ENCODE measurements at regions not wholly inside any gene's neighbourhood (a gene's known extent, or its start where the extent isn't known, plus 50 kb on each side); places are given as distances from the start of the nearest gene placed in this dataset.

DNA sequence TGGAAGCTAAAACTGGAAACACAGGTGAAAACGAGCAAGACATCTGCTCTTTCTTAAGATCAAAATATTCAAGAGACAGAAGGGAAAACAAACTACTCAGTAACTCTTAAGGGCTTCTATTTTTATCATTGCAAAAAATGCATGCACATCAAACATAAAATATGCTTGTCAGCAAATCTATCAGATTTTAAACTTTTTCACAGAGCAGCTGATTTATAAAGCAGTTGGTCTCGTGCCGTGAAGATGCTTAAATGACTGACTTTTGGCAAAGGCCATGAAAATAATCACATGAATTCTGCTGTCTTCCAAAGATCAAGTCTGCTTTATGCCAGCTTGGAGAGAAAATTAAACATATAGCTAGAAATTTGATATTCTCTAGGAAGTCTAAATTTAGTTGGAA lies 482.1 kb upstream of the HS3ST1 start:
- DNase-seq (ENCODE audit: low read depth) = no peak

DNA sequence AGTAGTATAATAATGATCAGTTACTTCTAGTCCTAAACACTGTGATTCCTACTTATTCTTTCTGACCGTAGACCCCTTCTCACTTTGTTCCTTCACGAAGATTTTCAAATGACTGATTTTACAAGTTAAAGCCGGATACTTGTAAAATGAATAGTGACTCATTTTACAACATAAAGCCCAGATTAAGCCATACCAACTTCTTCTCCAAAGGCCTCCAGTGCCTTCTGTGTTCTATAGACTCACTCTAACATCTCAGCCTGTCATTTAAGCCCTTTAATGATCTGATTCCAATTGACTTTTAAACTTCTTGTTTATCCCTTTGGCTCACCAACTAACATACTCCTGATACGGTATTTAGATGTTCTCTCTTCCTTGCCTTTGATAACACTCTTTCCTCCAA lies 480.0 kb upstream of the HS3ST1 start:
- no peak for DNase-seq (ENCODE audit: low read depth)

DNA sequence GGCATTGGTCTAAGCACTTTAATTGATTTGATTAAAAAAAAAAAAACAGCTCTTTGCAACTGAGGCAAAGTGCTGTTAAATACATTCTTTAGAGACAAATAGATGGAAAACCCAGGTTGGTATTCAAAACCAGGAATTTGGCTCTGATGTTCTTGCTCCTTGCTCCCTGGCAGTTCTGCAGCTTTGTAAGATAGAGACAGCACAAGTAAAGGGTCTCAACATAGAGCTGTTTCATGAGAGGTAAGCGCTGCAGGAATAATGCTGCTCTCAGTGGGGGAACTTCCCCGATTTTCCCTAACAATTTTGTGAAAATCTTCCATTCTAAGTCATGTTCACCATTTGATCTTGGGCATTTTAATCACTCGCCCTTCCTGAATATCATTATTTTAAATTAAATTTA lies 479.5 kb upstream of the HS3ST1 start:
- no peak for DNase-seq (ENCODE audit: low read depth)

DNA sequence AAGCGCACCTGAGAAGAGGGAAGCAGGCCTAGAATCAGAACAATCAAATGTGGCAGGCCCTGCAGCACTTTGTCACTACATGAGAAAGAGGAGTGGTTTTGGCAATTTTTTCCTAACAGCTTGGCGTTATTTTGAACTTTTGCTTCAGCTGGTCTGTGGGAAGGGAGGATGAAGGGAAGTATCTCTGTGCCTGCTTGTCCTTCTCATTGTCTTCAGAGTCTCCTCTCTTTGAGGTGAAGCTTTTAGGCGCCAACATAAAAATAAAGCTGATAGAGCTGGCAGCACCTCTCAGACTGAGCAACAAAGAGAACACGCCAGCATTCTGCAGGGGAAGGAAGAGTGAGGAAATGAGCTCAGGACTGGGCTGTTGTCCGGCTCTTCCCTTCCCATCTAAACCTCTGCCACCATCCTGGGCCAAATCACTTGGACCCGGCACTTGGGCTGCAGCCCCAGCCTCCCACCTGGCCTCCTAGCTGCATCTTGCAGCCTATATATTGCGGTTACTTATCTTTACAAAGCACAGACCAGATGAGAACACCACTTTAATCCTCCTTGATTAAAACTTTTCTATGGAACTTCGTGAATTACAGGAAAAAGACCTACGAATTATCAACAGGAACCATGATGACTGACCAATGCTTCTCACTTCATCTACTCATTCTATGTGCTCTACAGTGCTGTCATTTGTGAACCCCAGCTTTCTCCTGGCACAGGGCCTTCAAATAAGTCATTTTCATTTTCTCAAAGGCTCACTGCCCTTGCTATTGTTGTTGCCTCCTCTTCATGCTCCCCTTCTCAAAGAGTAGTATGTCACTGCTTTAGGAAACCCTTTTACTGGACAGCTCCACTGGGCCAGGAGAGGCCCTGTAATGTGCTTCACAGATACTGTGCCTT lies 476.4 kb upstream of the HS3ST1 start:
- DNase-seq (ENCODE audit: low read depth) = no peak

DNA sequence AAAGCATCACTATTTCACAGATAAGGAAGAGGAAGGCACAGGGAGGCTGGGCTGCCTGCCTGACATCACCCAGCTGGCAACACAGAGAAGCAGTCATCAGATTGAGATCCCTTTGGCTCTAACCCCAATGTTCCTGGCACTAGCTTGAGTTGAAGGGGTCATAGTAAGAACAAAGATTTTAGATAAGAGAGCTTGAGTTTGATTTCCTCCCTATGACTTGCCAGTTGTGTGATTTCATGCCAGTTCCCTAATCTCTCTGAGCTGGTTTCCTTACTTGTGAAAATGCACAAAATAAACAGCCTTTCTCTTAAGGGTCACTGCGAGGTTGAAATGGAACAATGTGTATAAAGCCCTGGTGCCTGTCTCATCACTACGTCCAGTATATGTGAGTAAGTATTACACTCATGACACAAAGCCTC lies 475.4 kb upstream of the HS3ST1 start:
- DNase-seq (ENCODE audit: low read depth) = no peak

DNA sequence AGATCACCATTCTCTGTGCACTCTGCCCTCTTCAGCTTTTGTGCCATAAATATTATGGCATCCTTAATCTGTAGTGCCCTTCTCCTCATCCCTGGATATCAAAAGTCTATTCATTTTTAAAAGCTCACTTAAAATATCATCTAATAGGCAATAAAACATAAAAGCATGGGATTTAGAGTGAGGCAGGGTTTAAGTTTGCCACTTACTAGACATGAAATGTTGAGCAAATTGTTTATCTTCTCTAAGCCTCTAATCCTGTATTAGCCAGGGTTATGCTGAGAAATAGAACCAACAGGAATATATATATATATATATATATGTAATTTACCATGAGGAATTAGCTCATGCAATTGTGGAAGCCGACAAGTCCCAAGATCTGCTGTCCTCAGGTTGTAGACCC lies 472.4 kb upstream of the HS3ST1 start:
- DNase-seq (ENCODE audit: low read depth) = no peak

DNA sequence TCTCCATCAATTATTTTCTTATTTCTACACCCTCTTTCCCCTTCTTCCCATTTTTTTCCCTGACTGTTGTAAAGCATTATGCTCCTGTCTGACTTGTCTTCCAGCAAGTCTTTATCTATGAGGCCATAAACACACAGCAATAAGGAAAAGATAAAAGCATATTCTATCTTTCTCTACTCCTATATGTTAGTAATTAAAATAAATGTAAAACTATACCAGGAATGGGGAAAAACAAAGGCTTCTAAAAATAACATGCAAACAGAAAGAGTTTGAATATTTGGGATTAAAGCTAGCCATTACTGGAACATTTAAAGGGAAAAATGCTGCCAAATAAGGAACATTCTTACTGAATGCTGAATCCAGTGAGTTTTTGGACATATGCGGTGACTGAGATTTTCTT lies 471.7 kb upstream of the HS3ST1 start:
- DNase-seq (ENCODE audit: low read depth) = no peak

DNA sequence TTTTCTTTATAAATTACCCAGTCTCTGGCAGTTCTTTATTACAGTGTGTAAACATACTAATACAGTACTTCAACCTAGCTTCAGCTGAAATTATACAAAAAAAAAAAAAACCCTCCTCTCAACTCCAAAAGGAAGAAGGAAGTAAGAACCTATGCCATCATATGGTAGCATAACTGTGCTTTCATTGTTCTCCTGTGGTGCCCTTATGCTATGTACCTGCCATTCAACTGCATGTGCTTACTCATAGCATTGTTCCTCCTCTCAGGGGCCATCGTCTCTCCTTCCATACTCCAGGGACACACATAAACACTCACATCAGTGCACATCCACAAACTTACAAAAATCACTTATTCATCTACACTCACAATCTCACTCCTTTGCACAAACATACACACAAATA lies 470.1 kb upstream of the HS3ST1 start:
- DNase-seq (ENCODE audit: low read depth) = no peak

DNA sequence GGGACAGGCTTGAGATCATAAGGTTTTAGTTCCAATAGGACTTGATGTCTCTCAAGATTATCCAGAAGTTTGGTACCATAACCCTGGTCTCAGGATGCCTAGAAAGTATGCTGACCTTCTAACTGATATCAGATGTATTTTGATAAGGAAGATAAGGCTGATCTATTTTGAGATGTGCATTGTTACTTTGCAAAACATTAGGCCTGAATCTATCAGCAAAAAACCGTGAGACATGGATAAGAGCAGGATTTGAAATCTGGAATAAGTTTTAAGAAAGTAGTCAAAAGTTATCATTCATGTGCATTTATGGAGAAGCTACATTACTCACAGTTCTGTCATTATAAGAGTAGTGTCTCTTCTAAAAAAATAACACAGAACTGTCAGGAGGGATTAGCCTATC lies 467.1 kb upstream of the HS3ST1 start:
- no peak for DNase-seq (ENCODE audit: low read depth)

DNA sequence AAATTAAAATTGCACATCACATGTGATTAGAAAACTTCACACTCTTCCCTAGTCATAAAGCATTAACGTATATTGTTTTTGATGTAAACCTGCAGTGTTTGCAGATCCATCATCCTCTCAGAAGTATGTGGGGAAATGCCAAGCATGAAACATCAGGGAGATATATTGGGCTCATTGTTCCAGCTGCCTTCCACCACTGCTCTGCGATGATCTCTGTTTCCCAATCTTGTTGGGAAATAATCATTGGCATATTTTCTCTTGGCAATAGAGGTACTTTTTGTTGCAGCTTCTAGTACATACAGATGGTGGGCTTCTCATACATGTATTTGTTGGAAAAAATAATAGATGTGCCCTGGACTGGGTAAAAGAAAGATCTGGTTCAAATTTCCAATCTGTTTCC lies 466.3 kb upstream of the HS3ST1 start:
- no peak for DNase-seq (ENCODE audit: low read depth)

DNA sequence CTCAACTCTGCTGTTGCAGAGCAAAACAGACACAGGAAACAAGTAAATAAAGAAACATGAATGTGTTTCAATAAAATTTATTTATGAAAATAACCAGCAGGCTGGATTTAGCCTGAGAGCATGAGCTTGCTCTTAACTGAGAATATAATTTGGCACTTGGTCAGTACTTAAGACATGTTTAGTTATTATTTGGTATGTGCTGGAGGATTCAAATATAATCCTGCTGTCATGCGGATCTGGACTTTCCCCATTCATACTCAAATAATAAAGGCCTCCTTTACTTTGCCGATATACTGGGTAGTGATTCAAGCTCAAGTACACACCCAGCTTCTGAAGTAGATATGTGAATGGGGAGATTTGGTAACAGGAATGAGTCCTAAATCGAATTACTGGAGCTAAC lies 465.5 kb upstream of the HS3ST1 start:
- DNase-seq (ENCODE audit: low read depth) = no peak

DNA sequence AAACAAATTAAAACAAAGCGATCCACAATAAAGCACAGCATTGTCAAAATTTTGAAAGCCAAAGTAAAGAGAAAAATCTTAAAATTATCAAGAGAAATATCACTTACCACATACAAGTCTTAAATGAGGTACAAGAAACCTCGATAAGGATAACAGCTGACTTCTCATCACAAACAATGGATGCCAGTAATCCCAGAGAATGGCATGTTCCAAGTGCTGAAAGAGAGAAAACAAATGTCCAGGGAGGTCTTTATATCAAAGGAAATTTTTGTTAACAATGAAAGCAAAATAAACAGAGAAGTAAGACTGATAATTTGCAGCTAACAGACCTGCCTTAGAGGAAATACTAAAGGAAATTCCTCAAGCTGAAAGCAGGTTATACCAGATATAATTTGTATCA lies 460.4 kb upstream of the HS3ST1 start:
- no peak for DNase-seq (ENCODE audit: low read depth)

DNA sequence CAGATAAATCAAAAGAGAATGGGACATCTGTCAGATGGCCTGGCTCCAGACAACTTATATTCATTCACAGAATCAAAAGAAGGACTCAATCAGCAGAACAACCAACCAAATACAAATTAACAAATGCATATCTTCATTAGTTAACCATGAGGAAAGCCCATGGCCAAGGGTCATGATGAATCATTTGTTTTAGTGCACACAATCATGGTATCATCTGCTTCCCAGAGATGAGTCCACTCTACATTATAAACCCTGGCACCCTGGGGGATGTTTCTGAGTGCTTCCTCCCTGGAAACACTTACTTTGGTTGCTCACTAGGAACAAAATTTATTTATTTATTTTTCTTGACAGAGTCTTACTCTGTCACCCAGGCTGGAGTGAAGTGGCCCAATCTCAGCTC lies 453.3 kb upstream of the HS3ST1 start:
- DNase-seq (ENCODE audit: low read depth) = no peak

DNA sequence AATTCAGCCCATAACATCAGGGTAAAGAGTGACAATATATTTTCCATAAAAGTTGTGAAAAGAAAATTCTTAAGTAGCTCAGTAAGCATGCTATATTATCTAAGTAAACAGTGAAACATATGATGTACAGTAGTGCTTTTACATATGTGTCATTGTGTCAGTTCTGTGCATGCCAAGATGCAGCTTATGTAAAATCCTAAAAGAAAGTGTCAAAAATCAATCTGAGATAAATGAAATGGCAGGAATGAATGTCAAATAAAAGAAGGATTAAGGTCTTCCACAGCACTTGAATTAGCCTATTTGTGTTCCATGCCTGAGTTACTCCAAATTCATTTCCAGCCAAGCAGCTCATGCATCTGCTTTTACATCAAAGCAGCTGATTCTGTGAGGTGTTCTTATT lies 452.7 kb upstream of the HS3ST1 start:
- no peak for DNase-seq (ENCODE audit: low read depth)

DNA sequence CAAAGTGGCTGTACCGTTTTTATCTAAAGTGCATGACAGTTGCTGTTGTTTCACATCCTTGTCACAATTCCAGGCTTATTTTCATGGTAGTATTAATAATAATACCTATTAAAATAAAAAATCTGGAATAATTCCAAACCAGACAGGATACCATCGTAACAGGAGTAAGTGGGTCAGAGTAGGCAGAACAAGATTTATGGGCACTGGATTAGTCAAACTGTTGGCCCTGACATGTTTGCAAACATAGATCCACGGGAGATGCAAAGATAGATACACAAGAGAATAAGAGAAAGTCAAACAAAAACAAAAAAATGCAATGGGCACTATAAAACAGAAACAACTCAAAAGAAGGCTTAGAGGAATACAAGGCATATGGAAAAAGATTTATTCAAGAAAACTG lies 449.5 kb upstream of the HS3ST1 start:
- DNase-seq (ENCODE audit: low read depth) = no peak

DNA sequence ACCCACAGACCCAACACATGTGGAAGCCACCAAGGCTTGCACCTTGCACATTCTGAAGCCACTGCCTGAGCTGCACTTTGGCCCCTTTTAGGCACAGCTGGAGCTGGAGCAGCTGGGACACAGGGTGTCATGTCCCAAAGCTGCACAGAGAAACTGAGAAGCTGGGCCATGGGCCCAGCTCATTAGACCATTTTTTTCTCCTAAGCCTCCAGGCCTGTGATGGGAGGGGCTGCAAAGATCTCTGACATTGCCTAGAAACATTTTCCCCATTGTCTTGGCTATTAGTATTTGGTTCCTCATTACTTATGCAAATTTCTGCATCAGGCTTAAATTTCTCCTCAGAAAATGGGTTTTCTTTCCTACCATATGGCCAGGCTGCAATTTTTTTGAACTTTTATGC lies 447.4 kb upstream of the HS3ST1 start:
- DNase-seq (ENCODE audit: low read depth) = no peak

DNA sequence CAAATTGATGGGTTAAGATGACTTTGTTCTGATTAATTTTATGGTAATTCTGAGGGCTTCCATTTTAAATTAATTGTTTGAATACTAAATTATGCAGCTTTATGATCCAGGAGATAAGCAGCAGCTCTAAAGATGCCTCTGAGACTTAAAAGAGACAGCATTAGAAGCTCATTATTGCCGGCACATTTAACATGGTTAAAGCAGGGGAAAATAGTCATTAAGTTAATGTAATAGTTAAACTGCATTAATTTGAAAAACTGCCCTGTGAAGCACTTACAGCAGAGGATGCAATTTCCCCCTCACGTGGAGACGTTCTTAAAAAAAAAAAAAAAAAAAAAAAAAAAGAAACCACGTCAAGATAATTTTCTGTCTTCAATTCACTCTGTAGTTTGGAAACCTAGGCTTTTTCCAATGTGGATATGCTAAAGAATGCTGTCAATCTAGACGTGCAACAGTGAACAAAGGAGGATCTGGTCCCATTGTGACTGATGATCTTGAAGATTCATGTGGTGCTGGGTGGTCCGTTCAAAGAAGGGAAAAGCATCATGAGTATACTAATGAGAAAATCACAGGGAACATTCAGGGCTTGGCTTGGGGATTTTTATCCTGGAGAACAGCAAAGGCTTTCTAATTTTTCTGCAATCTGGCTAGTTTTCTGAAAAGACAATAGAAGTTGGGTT lies 440.6 kb upstream of the HS3ST1 start:
- DNase-seq (ENCODE audit: low read depth) = no peak

DNA sequence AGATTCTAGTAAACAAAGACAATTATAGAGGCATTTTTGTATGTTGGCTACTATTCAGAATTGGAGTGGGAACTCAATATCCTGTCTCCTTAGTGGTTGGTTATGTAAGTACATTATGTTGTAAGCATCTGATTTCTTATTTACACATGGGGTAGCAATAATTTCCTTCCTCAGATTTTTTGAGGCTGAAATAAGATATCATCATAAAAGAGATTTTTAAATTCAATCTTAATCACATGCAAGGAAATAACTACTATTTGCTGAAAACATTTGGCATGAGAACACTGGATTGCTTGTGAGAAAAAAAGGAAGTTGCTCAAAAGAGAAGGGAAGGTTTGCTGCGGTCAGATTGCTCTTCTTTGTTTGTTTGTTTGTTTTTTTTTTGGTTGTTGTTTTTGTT lies 437.7 kb upstream of the HS3ST1 start:
- no peak for DNase-seq (ENCODE audit: low read depth)

DNA sequence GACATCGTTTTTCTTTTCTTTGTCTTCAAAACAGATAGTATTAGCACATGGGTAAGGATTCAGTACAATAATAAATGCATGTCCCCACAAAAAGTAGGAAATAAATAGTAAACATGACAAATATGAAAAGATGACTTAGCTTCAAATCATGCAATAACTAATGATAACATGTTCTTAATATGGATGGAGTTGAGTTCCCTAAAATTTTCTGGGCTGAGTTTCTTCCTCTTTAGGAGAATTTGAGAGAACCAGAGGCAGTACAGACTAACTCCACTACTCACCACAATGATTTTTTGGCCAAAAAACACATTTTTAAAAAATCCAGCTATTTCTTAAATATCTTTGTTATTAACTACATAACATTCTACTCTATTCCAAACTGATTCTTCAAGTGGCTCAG lies 432.3 kb upstream of the HS3ST1 start:
- DNase-seq (ENCODE audit: low read depth) = no peak

DNA sequence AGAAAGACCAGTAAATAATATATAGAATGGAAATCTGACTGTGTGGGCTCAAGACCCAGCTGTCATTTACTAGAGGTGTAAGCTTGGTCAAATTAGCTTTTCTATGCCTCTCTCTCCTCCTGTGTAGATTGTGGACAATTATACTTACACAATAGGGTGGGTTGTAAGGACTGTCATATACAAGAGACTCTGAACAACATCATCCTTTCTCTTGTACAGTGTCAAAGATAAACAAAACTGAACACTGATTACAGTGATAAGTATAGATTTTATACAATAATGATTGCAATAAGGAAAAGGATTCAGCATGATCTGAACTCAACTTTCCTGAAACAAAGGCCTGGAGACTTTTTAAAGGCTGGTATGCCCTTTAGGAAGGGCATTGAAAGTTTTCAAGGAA lies 429.2 kb upstream of the HS3ST1 start:
- DNase-seq (ENCODE audit: low read depth) = no peak

DNA sequence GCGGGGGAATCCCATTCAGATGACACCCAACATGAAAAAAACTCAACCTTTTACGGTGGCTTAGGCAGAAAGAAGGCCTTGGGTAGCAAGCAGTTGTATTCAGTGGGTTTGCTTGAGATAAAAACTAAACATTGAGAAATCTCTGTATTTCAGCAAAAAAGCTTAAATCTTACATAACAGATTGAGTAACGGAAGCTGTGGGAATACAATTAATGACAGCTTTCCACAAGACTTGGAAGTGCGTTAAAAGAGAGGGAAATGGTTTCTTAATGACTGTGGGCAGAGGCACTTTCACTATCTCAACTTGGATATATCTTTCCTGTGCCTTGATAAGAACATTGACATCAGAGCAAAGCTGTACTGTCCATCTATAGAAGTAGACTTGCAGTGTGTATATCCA lies 418.5 kb upstream of the HS3ST1 start:
- no peak for DNase-seq (ENCODE audit: low read depth)

DNA sequence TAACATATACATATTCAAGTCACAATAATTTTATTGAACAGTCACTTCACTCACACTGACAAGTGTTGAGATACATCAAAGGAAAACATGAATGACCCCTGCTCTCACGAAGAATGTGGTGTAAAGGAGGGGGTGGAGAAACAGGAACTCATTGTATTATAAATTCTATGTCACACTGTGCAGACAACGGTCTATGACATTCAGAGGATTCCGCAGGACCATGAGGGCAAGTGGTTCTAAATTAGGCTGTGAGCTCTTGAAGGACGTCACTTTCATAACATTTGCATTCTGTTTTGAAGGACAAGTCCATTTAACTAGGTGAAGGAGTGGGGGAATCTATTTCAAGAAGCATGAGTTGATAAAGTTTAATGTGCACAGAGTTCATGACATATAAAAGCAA lies 415.2 kb upstream of the HS3ST1 start:
- no peak for DNase-seq (ENCODE audit: low read depth)

DNA sequence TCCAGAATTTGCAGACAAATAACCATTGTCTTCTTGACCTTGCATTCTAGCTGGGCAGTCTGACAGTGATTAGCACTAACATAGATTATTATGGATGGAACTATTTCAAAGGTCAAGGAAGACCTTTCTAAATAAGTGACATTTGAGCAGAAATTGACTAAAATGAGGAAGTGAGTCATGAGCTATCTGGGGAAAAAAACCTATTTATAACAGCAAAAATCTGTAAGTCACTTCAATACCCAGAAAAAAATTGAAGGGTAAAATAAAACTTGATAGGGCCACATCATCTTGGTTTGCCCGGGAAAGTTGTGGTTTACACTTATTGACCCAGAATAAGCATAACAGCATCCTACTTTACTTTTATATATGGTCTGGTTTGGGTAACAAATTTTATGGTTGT lies 414.6 kb upstream of the HS3ST1 start:
- DNase-seq (ENCODE audit: low read depth) = no peak
